OCI-LY1 (cell line): ENCODE measurements at regions not wholly inside any gene's neighbourhood (a gene's known extent, or its start where the extent isn't known, plus 50 kb on each side); places are given as distances from the start of the nearest gene placed in this dataset.

Source experiments
- H2AFZ ChIP-seq: fragments of 200-600 bp; sonication (generic), shearing (Covaris generic); 2 replicates; pipeline ENCODE4 v1.6.0; 2014; ENCODE audit warnings: antibody characterized with exemption, mild to moderate bottlenecking, low read length
- H3F3A ChIP-seq: fragments of 200-600 bp; sonication (generic), shearing (Covaris generic); 2 replicates; pipeline ENCODE4 v1.6.0; 2014; ENCODE audit warnings: mild to moderate bottlenecking, antibody characterized with exemption, low read length, moderate library complexity; ENCODE audit not compliant: insufficient read depth
- H3K27ac ChIP-seq: fragments of 200-600 bp; sonication (generic); 2 replicates; pipeline ENCODE4 v1.5.1; 2014; ENCODE audit warnings: low read length, mixed run types, mild to moderate bottlenecking, low read depth; ENCODE audit not compliant: poor library complexity, severe bottlenecking
- H3K27me3 ChIP-seq: fragments of 200-600 bp; sonication (generic); 2 replicates; pipeline ENCODE4 v1.6.0; 2014; ENCODE audit warnings: antibody characterized with exemption, mild to moderate bottlenecking, low read length, moderate library complexity; ENCODE audit not compliant: insufficient read depth
- H3K36me3 ChIP-seq: fragments of 200-600 bp; sonication (generic); 2 replicates; pipeline ENCODE4 v1.6.1; 2014; ENCODE audit warnings: mild to moderate bottlenecking, antibody characterized with exemption, low read length, moderate library complexity, mixed read lengths; ENCODE audit not compliant: insufficient read depth
- H3K4me1 ChIP-seq: fragments of 200-600 bp; sonication (generic); 2 replicates; pipeline ENCODE4 v1.5.1; 2014; ENCODE audit warnings: mild to moderate bottlenecking, low read length, moderate library complexity; ENCODE audit not compliant: insufficient read depth, severe bottlenecking
- H3K4me2 ChIP-seq: fragments of 200-600 bp; sonication (generic), shearing (Covaris generic); 2 replicates; pipeline ENCODE4 v1.6.1; 2014; ENCODE audit warnings: low read length
- H3K4me3 ChIP-seq: fragments of 200-600 bp; sonication (generic); 2 replicates; pipeline ENCODE4 v1.5.1; 2014; ENCODE audit warnings: low read length, low read depth, mild to moderate bottlenecking, mixed read lengths; ENCODE audit not compliant: poor library complexity, severe bottlenecking
- H3K79me2 ChIP-seq: fragments of 200-600 bp; shearing (Covaris generic); 2 replicates; pipeline ENCODE4 v1.6.1; 2016; ENCODE audit warnings: mixed run types, low read length, mixed read lengths; ENCODE audit not compliant: insufficient read depth
- H3K9ac ChIP-seq: fragments of 200-600 bp; sonication (generic), shearing (Covaris generic); 2 replicates; pipeline ENCODE4 v1.6.1; 2014; ENCODE audit warnings: mild to moderate bottlenecking, low read length, mixed read lengths
- H3K9me2 ChIP-seq: fragments of 200-600 bp; sonication (generic), shearing (Covaris generic); 2 replicates; pipeline ENCODE4 v1.6.1; 2014; ENCODE audit warnings: low read depth, mild to moderate bottlenecking, low read length, mixed read lengths
- H3K9me3 ChIP-seq: fragments of 200-600 bp; shearing (Covaris generic); 2 replicates; pipeline ENCODE4 v1.6.1; 2014; ENCODE audit warnings: low read length, mixed read lengths
- H4K20me1 ChIP-seq: fragments of 200-600 bp; sonication (generic), shearing (Covaris generic); 2 replicates; pipeline ENCODE4 v1.6.0; 2016; ENCODE audit warnings: mild to moderate bottlenecking, low read length; ENCODE audit not compliant: insufficient read depth
- CTCF ChIP-seq: fragments of 200-600 bp; sonication (generic), shearing (Covaris generic); IDR thresholded peaks from 2 replicates; pipeline ENCODE4 v1.5.1; 2017; ENCODE audit warnings: mild to moderate bottlenecking, antibody characterized with exemption, low read length, moderate library complexity, mixed read lengths
- EZH2 ChIP-seq: fragments of 200-600 bp; sonication (generic), shearing (Covaris generic); IDR thresholded peaks from 2 replicates; pipeline ENCODE4 v1.8.0; 2017; ENCODE audit warnings: borderline replicate concordance, mixed run types, mild to moderate bottlenecking, antibody characterized with exemption, low read length, moderate library complexity, mixed read lengths

DNA sequence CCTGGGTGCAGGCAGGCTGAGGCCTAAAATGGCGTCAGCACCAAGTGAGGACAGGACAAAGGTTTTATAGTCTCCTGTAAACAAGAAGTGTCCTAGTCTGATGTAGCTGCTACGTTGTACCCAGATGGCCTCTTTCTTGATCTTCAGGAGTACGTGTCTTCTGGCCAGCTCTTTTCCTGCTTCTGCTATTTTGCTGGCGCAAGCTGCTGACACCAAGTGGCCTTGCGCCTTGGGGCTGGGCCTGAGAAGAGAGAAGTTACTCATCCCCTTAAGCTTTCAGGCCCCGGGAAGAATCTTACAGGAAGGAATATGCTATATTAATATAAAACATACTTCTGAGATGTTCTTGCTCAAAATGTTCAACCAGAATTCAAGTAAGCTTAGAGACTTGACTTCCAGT, 605.2 kb downstream of the GALC start:
- TF ChIP-seq CTCF: no peak
- no peak overlapping the region for H3K27ac ChIP-seq
- no peaks in the 10 kb centered on the region for H3K36me3 ChIP-seq
- H4K20me1 ChIP-seq: no peaks in the 10 kb centered on the region
- H2AFZ ChIP-seq: no peak overlapping the region
- no peak overlapping the region for H3K4me2 ChIP-seq
- H3K4me1 ChIP-seq: no peaks in the 10 kb centered on the region
- no peaks in the 10 kb centered on the region for H3K9me2 ChIP-seq
- no peaks in the 10 kb centered on the region for H3K79me2 ChIP-seq
- no peaks in the 10 kb centered on the region for H3K27me3 ChIP-seq
- no peak overlapping the region for H3K9ac ChIP-seq
- H3K9me3 ChIP-seq: no peaks in the 10 kb centered on the region
- no peak overlapping the region for H3K4me3 ChIP-seq
- H3F3A ChIP-seq: no peaks in the 10 kb centered on the region

GRCh38 chr14:87386524-87386923, 606.5 kb downstream of the GALC start:
- Histone ChIP-seq H3K27me3 (no peaks in the 10 kb centered on the region), H3K9ac (no peak overlapping the region), H3K4me2 (no peak overlapping the region), H4K20me1 (no peaks in the 10 kb centered on the region), H2AFZ (no peak overlapping the region), H3K27ac (no peak overlapping the region), H3K9me2 (no peaks in the 10 kb centered on the region), H3K4me1 (no peaks in the 10 kb centered on the region), H3K79me2 (no peaks in the 10 kb centered on the region), H3F3A (no peaks in the 10 kb centered on the region), H3K9me3 (no peaks in the 10 kb centered on the region), H3K36me3 (no peaks in the 10 kb centered on the region), H3K4me3 (no peak overlapping the region)
- TF ChIP-seq CTCF (no peak), EZH2 (no peak)

DNA sequence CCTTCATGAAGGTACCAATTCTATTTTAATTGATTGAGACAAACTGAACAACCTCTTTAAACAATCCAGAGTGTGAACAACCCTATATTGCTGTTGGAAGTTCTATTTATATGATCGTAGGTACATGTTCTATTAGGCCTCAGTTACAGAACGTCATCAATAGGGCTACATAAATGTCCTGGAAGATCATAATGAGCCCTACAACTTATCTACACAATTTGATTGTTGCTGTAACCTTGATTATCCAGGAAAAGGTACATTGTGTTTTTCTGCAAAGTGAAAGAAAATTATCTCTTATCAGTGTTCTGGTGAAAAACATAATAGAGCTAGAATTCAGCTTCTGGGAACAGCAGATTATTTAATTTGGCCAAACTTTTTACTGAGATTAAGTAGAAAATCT, 612.9 kb downstream of the GALC start:
- TF ChIP-seq EZH2 (no peak), CTCF (no peak)
- no peaks in the 10 kb centered on the region for H3K79me2 ChIP-seq
- H4K20me1 ChIP-seq: no peaks in the 10 kb centered on the region
- H3K9me2 ChIP-seq: no peaks in the 10 kb centered on the region
- H3K27me3 ChIP-seq: no peaks in the 10 kb centered on the region
- no peak overlapping the region for H2AFZ ChIP-seq
- H3K4me3 ChIP-seq: no peak overlapping the region
- no peaks in the 10 kb centered on the region for H3K4me1 ChIP-seq
- no peaks in the 10 kb centered on the region for H3F3A ChIP-seq
- no peak overlapping the region for H3K9ac ChIP-seq
- no peaks in the 10 kb centered on the region for H3K9me3 ChIP-seq
- no peak overlapping the region for H3K4me2 ChIP-seq
- H3K27ac ChIP-seq: no peak overlapping the region
- no peaks in the 10 kb centered on the region for H3K36me3 ChIP-seq
